ENCODE measurements at regions not wholly inside any gene's neighbourhood (a gene's known extent, or its start where the extent isn't known, plus 50 kb on each side); places are given as distances from the start of the nearest gene placed in this dataset.

DNA sequence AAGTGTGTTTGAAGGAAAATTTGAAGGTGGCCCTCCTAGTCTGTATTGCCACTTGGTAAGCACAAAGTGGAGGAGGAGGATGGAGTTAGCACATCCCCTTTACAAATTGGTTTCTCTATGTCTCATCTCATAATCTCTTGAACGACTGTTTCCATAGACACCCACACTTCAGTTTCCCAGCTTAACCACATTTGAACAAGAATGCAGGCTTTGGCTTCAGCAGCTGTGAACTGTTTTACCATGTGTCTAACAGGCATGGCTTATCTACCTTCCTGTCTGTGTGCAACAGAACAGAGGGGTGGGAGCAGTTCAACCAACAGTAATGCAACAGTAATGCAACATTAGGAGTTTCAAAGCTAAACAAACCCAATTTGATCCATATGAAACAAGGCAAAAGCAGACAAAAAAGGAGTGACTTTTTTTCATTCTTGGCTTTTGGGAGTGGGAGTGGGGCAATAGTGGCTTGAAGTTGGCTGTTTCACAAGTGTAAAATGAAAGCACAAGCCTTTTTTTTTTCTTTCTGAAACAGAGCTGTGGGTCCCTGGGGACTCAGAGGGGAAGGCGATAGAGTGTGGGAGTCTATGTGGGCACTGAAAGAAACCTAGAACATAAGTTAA is 108.0 kb downstream of the ITM2A start:
- no peak overlapping the region for H3K18ac ChIP-seq (ENCODE audit: extremely low read depth, low read length)
- H2BK20ac ChIP-seq (ENCODE audit: low read length) = no peak overlapping the region
- ChIA-PET POLR2A (ENCODE audit: partially characterized antibody) (no interaction called here), CTCF (ENCODE audit: partially characterized antibody) (interaction anchor here (0.7 kb wide), 2 partner anchors 11 to 36 kb away, joined by 3 read pairs; no protein-coding TSS in a partner anchor)
- H3K4me2 ChIP-seq (ENCODE audit: insufficient read depth in 1 of 2, low read depth in 2 of 2, low read length in 2 of 2) = no peak overlapping the region
- no peak overlapping the region for H4K91ac ChIP-seq (replicated peaks; ENCODE audit: insufficient read length, low read length)
- 85% methylated on average over 2 of the region's 2 CpGs; no CpG with 5 or more reads in 1 of the 2 experiments for WGBS, 2 experiments (ENCODE audit: extremely low coverage in 1 of 2, insufficient coverage in 1 of 2, insufficient read length in 1 of 2, insufficient replicate concordance in 2 of 2, low coverage in 1 of 2, low lambda C conversion rate in 2 of 2, missing lambda C conversion rate in 1 of 2)
- no peak for TF ChIP-seq CBX8 (IDR thresholded peaks at IDR 0.05; ENCODE audit: borderline replicate concordance, low read depth, low read length)
- no peak for TF ChIP-seq KDM5A (IDR thresholded peaks at IDR 0.05; ENCODE audit: low read length)
- TF ChIP-seq NRF1 (IDR thresholded peaks at IDR 0.05; ENCODE audit: low read depth, low read length) = no peak
- TF ChIP-seq BRCA1 (IDR thresholded peaks at IDR 0.05; ENCODE audit: low read depth, low read length) = no peak
- TF ChIP-seq TCF12 (IDR thresholded peaks at IDR 0.05; ENCODE audit: low read depth, low read length) = no peak
- TF ChIP-seq TAF1 (IDR thresholded peaks at IDR 0.05; ENCODE audit: low read depth, low read length) = no peak
- TF ChIP-seq JUND (IDR thresholded peaks at IDR 0.05; ENCODE audit: low read length) = no peak
- TF ChIP-seq BACH1 (IDR thresholded peaks at IDR 0.05; ENCODE audit: low read length) = no peak
- no peak for TF ChIP-seq SIRT6 (IDR thresholded peaks at IDR 0.05; ENCODE audit: low read length)
- TF ChIP-seq CEBPB (IDR thresholded peaks at IDR 0.05; ENCODE audit: low read depth, low read length) = no peak
- TF ChIP-seq TAF7 (optimal IDR thresholded peaks at IDR 0.05; ENCODE audit: borderline replicate concordance, low read depth, low read length) = no peak
- no peak for TF ChIP-seq CREB1 (IDR thresholded peaks at IDR 0.05)
- H2BK15ac ChIP-seq (ENCODE audit: low read length) = no peak overlapping the region
- H3K27ac ChIP-seq (ENCODE audit: low read depth, low read length) = no peak overlapping the region
- no peak overlapping the region for H2BK5ac ChIP-seq (ENCODE audit: low read depth, low read length)
- no peak overlapping the region for H2AFZ ChIP-seq (ENCODE audit: low read length)
- H3K23ac ChIP-seq (ENCODE audit: insufficient read length) = no peak overlapping the region
- H3K27me3 ChIP-seq (replicated peaks in 1 of 4; ENCODE audit: control insufficient read depth in 3 of 4, extremely low read depth in 1 of 4, insufficient read depth in 3 of 4, low read length in 3 of 4) = no peaks in the 10 kb centered on the region
- no peak overlapping the region for H2BK12ac ChIP-seq (ENCODE audit: low read depth, low read length)
- no peaks in the 10 kb centered on the region for H3K79me2 ChIP-seq (ENCODE audit: control insufficient read depth in 1 of 2, insufficient read depth in 2 of 2, low read length in 2 of 2)
- H3K4ac ChIP-seq (replicated peaks; ENCODE audit: insufficient read length, low read depth, low read length) = no peak overlapping the region
- no peak overlapping the region for H3K4me3 ChIP-seq (ENCODE audit: extremely low read depth in 1 of 4, insufficient read depth in 2 of 4, low read depth in 3 of 4, low read length in 4 of 4)
- no peaks in the 10 kb centered on the region for H3K36me3 ChIP-seq (ENCODE audit: control insufficient read depth in 2 of 4, insufficient read depth in 4 of 4, low read length in 3 of 4)
- no peaks in the 10 kb centered on the region for H3K4me1 ChIP-seq (replicated peaks in 1 of 4; ENCODE audit: control insufficient read depth in 3 of 4, insufficient read depth in 4 of 4, low read length in 3 of 4)
- DNase-seq (ENCODE audit: low read depth in 1 of 2, low spot score in 2 of 2) (no peak), FAIRE-seq (no peak)
- no peak overlapping the region for H3K9ac ChIP-seq (replicated peaks in 1 of 4; ENCODE audit: extremely low read depth in 1 of 4, low read depth in 3 of 4, low read length in 3 of 4)
- H2AK5ac ChIP-seq (ENCODE audit: low read depth, low read length) = no peak overlapping the region
- H3K56ac ChIP-seq (replicated peaks; ENCODE audit: insufficient read length, low read depth, low read length) = no peak overlapping the region
- no peaks in the 10 kb centered on the region for H4K20me1 ChIP-seq (replicated peaks in 1 of 2; ENCODE audit: control insufficient read depth in 1 of 2, insufficient read depth in 2 of 2, low read length in 2 of 2)
- H3K23me2 ChIP-seq (ENCODE audit: low read depth, low read length) = no peaks in the 10 kb centered on the region
- H4K5ac ChIP-seq (ENCODE audit: insufficient read length, low read depth, low read length) = no peak overlapping the region
- no peak overlapping the region for H2BK120ac ChIP-seq (replicated peaks; ENCODE audit: low read depth, low read length)
- H3K9me3 ChIP-seq (ENCODE audit: insufficient read depth in 2 of 2, low read depth in 1 of 2, low read length in 1 of 2) = no peaks in the 10 kb centered on the region
- no peaks in the 10 kb centered on the region for H3K79me1 ChIP-seq (ENCODE audit: low read depth, low read length)
- no peak overlapping the region for H3K14ac ChIP-seq (ENCODE audit: insufficient read length)
- no peak overlapping the region for H4K8ac ChIP-seq (ENCODE audit: extremely low read depth, insufficient read depth, low read length)
